ENCODE measurements at regions not wholly inside any gene's neighbourhood (a gene's known extent, or its start where the extent isn't known, plus 50 kb on each side); places are given as distances from the start of the nearest gene placed in this dataset.

DNA sequence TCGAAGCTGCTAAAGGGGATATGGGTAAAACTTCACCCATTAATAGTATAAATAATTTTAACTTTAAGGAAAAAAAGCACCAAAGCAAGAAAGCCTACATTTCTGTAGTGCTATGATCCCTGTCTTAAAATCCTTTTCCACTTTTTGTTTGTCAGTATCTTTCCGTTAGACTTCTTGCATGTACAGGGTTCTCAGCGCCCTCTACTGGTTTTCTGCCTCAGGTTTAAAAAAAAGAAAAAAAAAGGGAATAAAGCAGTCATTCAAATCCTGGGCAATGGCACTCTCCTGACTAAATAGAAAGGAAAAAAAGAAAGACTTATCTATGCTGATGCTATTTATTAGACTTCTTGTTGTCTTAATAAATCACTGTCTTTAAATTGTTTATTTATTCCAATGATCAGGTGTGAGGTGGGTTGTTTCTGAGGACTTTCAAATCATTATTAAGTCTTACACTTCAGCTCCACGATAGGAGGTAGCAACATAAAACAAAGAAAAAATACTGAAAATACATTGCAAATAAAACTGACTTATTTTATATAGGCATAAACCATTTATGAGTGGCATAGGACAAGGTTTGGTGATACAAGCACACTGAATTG, 475.4 kb upstream of the NR5A2 start:
- TF ChIP-seq CTCF (IDR thresholded peaks at IDR 0.05), result peak in 5 of 6 experiments; percentile 19 to 48 (median 42)
- no peak for TF ChIP-seq POLR2A (IDR thresholded peaks at IDR 0.05)

Data from upper lobe of left lung (tissue), 4 donors.